Effector CD4-positive, alpha-beta T cell (primary cell): ENCODE measurements at regions not wholly inside any gene's neighbourhood (a gene's known extent, or its start where the extent isn't known, plus 50 kb on each side); places are given as distances from the start of the nearest gene placed in this dataset.
A peak's percentile ranks its signal among the peaks of the same experiment; 100 is the strongest.
"Not testable (repeated sequence)": the region's sequence is repeated elsewhere in the genome, so short reads cannot be mapped to it uniquely, and the experiment has no call there.

Experiments used
- DNase-seq: peaks from one replicate; pipeline ENCODE4 v3.0.0-alpha.2; 2020

DNA sequence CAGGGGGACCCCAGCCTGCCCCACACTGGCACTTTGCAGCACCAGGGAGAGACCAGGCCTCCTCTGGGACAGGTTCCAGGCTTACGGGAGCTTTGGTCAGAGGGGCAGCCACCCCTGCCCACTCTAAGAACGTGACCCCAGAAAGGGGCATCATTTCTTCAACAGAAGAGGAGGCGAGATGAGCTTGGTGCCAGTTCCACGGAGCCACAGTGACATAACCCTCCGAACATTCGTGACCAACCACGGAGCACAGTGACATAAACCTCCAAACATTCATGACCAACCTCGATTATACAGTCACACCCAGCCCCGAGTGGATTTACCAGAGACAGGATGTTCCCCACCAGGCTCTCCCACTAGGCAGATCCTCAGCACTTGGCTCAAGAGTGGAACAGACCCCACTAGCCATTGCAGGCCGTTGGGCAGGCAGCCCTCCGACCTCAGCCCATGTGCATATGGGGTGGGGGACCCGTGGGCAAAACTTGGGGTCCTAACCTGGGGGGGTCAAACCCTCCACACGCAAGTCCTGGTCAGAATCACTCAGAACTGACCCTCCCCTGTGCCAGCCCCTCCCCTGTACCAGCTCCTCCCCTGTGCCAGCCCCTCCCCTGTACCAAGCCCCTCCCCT is 112.9 kb downstream of the METRNL start:
- DNase-seq, result no peak

- not testable (repeated sequence) for DNase-seq
Measured at GRCh38 chr17:83192789-83193335, 113.5 kb downstream of the METRNL start.

- DNase-seq, result no peak
Measured at GRCh38 chr17:83193336-83194185, 114.2 kb downstream of the METRNL start.

DNA sequence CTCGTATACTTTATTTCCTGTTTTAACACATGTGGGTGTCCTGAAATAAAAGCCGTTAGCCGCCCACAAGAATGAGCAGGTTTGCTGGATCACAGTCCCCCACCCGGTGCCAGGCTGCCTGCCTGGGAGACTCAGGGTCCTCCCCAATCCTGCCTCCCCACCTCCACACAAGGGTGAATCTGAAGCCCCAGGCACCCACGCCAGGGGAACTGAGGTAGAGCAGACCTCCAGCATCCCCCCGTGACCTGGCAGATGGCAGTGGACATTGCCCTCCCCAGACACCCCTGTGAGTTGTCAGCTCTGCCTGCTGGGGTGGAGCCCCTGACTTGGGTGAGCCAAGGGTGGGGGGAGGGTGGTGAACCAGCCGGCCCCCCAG is 114.8 kb downstream of the METRNL start:
- DNase-seq, result no peak

DNA sequence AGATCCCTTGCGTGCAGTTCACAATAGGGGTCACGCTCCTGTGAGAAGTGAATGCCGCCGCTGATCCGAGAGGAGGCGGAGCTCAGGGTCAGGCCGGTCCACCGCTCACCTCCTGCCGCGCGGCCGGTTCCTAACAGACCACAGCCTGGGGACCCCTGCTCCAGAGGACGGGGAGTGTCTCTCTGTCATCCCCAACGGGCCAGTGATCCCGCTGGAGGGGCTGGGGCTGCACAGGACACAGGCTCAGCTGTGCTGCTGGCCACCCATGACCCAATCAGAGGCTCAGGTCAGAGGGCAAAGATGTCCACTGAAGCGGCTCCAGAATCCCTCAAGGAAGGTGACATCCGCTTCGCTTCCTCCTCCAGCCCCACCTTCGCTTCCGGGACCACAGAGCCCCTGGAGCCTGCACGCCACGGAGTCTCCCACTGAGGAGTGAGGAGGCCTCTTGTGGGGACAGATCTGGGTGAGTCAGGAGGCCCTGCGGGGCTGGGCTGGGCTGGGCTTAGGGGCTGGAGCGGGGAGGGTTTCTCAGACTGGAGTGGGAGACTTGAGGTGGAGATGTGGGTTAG is 115.4 kb downstream of the METRNL start:
- no peak for DNase-seq

GRCh38 chr17:83195330-83196023 is 116.1 kb downstream of the METRNL start:
- DNase-seq, result no peak

DNA sequence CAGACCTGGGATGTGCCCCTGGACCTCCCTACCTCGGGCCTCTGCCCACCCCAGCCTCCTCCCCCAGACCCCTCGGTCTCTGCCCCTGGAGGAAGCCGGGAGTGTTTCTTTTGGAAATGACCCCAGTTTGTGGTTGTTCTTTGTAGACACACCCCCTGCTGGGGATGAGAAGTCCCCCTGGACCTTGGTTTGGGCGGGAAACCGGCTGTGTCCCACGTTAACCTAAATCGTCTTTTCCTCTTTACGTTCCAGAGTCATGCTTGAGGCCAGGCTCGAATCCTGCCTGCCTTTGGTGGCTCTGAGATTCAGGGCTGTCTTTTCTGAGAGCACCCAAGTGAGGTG is 116.6 kb downstream of the METRNL start:
- no peak for DNase-seq

DNA sequence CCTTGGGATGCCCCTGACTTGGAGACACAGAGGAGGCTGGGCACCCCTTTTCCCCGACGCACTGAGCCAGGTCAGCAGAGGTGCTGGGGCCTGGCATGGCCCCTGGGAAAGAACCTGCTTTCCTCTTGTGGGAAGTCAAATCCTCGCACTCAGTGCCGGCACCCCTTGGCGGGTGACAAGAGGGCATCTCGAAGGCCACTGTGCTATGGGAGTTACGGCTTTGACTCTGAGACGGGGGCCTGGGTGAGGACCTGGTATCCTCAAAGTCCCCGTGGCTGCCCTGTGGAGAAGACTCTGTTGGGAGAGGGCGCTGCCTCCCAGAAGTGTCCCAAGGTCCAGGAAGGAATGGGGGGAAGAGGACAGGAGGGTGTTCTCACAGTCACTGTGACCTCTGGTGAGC is 117.0 kb downstream of the METRNL start:
- no peak for DNase-seq

GRCh38 chr17:83196973-83197880 is 117.8 kb downstream of the METRNL start:
- DNase-seq, result no peak

- DNase-seq, result no peak
Measured at GRCh38 chr17:83198366-83199341, 119.2 kb downstream of the METRNL start.

- DNase-seq, result no peak
Measured at GRCh38 chr17:83199500-83200201, 120.2 kb downstream of the METRNL start.

DNA sequence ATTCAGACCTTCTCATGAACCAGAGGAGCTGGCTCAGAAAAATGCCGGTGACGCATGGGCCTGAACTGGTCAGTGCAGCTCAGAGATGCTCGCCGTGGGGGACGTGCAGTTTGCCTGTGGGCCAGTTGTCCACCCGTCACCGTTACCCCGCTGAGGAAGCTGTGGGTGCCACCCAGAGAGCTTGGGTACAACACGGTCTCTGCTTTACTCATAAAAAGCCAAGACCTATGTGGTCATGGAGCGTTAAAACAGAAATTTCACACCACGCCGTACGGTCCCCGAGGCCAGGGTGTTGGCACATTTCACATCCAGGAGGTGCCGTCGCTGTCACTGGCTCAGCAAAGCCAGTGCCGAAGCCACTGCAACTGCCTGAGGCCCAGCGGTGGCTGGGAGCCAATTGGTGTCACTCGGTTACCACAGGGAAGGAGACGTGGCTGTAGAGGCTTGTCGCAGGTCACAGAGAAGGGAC is 120.9 kb downstream of the METRNL start:
- peak; percentile 18 for DNase-seq

DNA sequence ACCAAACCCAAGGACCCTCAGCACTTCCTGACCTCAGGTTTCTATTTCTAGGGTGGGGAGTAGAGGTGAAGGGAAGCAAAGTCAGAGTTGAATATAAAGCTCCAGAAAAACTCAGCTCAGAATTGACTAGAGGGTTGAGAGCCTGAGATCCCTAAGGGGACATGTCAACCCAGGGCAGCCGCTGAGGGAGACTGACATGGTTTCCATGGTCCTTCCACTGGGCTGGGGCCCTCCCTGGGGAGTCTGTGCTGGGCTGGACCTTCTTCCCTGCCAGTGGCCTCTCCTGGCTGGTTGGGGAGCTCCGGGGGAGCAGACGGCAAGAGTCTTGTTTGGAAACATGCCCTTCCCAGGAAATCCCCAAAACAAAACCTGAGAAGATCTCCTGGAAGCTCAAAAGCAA is 121.3 kb downstream of the METRNL start:
- DNase-seq, result no peak

DNA sequence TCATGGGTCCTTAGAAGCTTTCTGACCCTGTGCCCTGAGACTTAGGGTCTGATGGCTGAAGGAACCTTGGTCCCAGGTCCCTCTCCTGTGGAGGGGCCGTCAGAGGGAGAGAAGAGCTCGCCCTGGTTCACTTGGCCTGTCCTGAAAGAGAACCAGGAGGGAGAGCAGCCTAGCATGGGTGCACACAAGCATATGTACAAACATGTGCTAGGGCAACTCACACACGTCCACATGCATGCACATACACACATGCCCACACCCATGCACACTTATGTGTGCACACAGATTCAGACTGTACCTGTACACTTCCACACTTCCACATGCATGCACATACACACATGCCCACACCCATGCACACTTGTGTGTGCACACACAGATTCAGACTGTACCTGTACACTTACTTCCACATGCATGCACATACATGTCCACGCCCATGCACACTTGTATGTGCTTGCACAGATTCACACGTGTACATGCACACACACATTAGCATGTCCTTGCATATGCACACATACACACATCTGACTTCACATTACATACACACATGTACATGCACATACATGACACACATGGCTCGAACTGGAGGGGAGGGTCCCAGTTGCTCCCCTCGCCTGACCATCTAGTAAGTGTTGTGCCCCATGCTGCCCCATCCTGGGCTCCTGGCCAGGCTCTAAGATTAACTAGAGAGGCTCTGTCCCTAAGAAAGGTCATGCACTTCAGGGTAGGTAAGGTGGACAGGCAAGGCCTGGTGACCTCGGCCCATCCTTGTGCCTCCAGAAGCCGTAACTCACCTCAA is 122.0 kb downstream of the METRNL start:
- DNase-seq, result no peak

DNA sequence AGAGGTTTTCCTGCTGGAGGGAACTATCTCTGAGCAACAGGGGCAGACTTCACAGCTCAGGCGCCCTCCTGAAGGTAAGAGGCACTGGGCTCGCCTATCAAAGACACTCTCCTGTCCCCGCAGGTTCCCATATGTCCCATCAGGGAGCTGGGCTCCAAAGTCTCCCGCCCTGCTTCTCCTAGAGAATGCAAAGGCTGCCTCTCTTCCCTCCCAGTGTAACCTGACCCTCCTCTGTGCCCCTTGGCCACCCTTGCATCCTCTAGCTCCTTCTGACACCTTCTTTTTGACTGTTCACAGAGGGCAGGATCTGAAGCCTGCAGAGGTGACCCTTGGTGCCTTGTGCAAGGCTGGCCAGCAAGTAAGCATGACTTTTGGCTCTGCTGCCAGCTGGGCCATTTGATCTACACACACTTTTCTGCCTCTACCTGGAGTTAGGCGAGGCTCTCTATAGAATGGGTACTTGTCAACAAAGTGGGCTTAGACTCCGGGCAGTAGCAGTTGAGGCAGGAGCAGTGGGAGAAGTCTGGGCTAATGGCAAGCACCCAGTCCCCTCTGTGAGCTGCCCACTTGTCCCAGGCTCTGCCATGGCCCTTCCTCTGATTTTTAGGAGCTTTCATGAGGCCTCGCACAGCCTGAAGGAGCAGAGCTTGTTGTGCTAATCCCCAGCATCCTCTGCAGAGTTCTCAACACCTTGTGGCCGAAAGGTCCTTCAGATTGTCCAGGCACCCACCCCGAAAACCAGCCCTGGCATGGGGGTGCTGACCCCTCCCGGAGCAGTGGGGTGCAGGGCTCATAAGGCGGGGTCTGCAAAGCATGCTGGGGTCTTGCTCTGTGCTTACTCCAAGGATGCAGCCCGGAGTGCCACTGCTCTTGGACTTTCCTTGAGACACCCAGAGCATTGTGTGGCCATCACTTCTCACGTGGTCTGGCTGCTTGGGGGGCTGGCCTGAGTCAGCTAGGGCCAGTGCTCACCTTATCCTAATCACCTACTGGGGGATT is 122.9 kb downstream of the METRNL start:
- no peak for DNase-seq

GRCh38 chr17:83203073-83203471 is 123.7 kb downstream of the METRNL start:
- no peak for DNase-seq

- DNase-seq, result no peak
Measured at GRCh38 chr17:83203472-83204221, 124.2 kb downstream of the METRNL start.
